Fibroblast of lung (primary cell): ENCODE measurements at regions not wholly inside any gene's neighbourhood (a gene's known extent, or its start where the extent isn't known, plus 50 kb on each side); places are given as distances from the start of the nearest gene placed in this dataset.

Source experiments
- DNase-seq, 2 donors: peaks; one replicate each; pipeline versions ENCODE4 v3.0.0 to v3.0.0-alpha.2; 2010; ENCODE audit warnings: low read depth in 2 of 2
- H2AFZ ChIP-seq: 2 replicates; pipeline ENCODE4 v1.5.1; 2012; ENCODE audit warnings: low read length, control low read depth, inconsistent platforms
- H3K27ac ChIP-seq: 2 replicates; pipeline ENCODE4 v1.5.1; 2011; ENCODE audit warnings: low read length, control low read depth; ENCODE audit not compliant: insufficient read depth
- H3K27me3 ChIP-seq: 2 replicates; pipeline ENCODE4 v1.5.1; 2011; ENCODE audit warnings: mild to moderate bottlenecking, low read length; ENCODE audit not compliant: control insufficient read depth, insufficient read depth
- H3K36me3 ChIP-seq: 2 replicates; pipeline ENCODE4 v1.5.1; 2011; ENCODE audit warnings: low read length; ENCODE audit not compliant: control insufficient read depth, insufficient read depth
- H3K4me1 ChIP-seq: 2 replicates; pipeline ENCODE4 v1.5.1; 2011; ENCODE audit warnings: low read length; ENCODE audit not compliant: control insufficient read depth, insufficient read depth; ENCODE audit errors: extremely low read depth
- H3K4me2 ChIP-seq: 2 replicates; pipeline ENCODE4 v1.5.1; 2011; ENCODE audit warnings: low read length, control low read depth; ENCODE audit not compliant: insufficient read depth; ENCODE audit errors: extremely low read depth
- H3K4me3 ChIP-seq, 4 experiments: fragments of 200-600 bp in 1 of 4; sonication (generic) in 1 of 4; replicated peaks in 1 of 4; 2 replicates each; pipeline ENCODE4 v1.5.1; 2011 to 2016; ENCODE audit warnings: low read length in 4 of 4, low read depth in 3 of 4, mild to moderate bottlenecking in 3 of 4, control low read depth in 2 of 4, inconsistent platforms in 1 of 4, mixed read lengths in 1 of 4; ENCODE audit not compliant: insufficient read depth in 1 of 4; ENCODE audit errors: control extremely low read depth in 1 of 4
- H3K79me2 ChIP-seq: 2 replicates; pipeline ENCODE4 v1.5.1; 2012; ENCODE audit warnings: mild to moderate bottlenecking, low read length, inconsistent platforms; ENCODE audit not compliant: control insufficient read depth, insufficient read depth
- H3K9ac ChIP-seq: 2 replicates; pipeline ENCODE4 v1.5.1; 2011; ENCODE audit warnings: mild to moderate bottlenecking, low read length, control low read depth; ENCODE audit not compliant: insufficient read depth
- H3K9me3 ChIP-seq: 2 replicates; pipeline ENCODE4 v1.5.1; 2012; ENCODE audit warnings: low read depth, low read length; ENCODE audit not compliant: control insufficient read depth, insufficient read depth
- H4K20me1 ChIP-seq: 2 replicates; pipeline ENCODE4 v1.5.1; 2011; ENCODE audit warnings: low read length; ENCODE audit not compliant: control insufficient read depth, insufficient read depth; ENCODE audit errors: extremely low read depth
- CTCF ChIP-seq, 2 donors: IDR thresholded peaks in 1 of 2; conservative IDR thresholded peaks in 1 of 2; 1 replicate in 1 of 2; 2 replicates in 1 of 2; pipeline ENCODE4 v1.5.1; 2011 to 2012; ENCODE audit warnings: low read length in 2 of 2, control low read depth in 1 of 2, inconsistent platforms in 1 of 2, low read depth in 1 of 2, mild to moderate bottlenecking in 1 of 2
- EZH2 ChIP-seq: IDR thresholded peaks from 2 replicates; pipeline ENCODE4 v1.5.1; 2012; ENCODE audit warnings: low read length, control low read depth, mild to moderate bottlenecking; ENCODE audit errors: missing control alignments

DNA sequence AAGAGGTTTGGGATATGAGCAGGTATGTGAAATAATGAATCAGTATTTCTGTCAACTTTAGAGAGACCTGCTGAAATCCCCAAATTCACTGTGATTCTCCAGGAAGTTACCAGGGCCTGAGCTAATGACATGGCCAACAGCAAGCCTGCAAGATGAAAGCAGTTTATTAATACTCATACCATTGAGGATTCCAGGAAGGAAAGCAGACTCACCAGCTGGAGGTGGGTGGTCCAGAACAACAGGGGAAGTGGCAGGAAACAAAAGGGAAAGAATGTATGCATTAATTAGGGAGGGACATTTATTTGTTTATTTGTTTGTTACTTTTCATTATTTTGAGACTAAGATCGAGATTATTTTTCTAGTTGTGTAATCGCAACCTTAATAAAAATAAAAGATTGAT, 196.6 kb upstream of the AGA start:
- Histone ChIP-seq H3K27ac (no peak overlapping the region), H2AFZ (no peak overlapping the region), H3K79me2 (no peaks in the 10 kb centered on the region), H3K9me3 (no peaks in the 10 kb centered on the region), H3K4me3 (no peak overlapping the region), H3K4me2 (no peak overlapping the region), H4K20me1 (peaks cover 2% of the 10 kb centered on the region), H3K9ac (no peak overlapping the region), H3K36me3 (no peaks in the 10 kb centered on the region), H3K27me3 (no peaks in the 10 kb centered on the region), H3K4me1 (no peaks in the 10 kb centered on the region)
- DNase-seq = no peak
- TF ChIP-seq EZH2 = no peak
- no peak for TF ChIP-seq CTCF (conservative IDR thresholded peaks at IDR 0.05 in 1 of 2, IDR thresholded peaks at IDR 0.05 in 1 of 2; ENCODE audit: low read depth in 1 of 2, low read length in 2 of 2)

- H3K36me3 ChIP-seq = no peaks in the 10 kb centered on the region
- TF ChIP-seq CTCF (conservative IDR thresholded peaks at IDR 0.05 in 1 of 2, IDR thresholded peaks at IDR 0.05 in 1 of 2; ENCODE audit: low read depth in 1 of 2, low read length in 2 of 2) (no peak), EZH2 (no peak)
- H3K27me3 ChIP-seq = no peaks in the 10 kb centered on the region
- no peak overlapping the region for H3K27ac ChIP-seq
- H3K79me2 ChIP-seq = no peaks in the 10 kb centered on the region
- H3K4me3 ChIP-seq = no peak overlapping the region
- H4K20me1 ChIP-seq = peaks cover 2% of the 10 kb centered on the region
- DNase-seq = no peak
- H2AFZ ChIP-seq = no peak overlapping the region
- H3K9me3 ChIP-seq = no peaks in the 10 kb centered on the region
- H3K4me2 ChIP-seq = no peak overlapping the region
- H3K4me1 ChIP-seq = no peaks in the 10 kb centered on the region
- no peak overlapping the region for H3K9ac ChIP-seq
Measured at GRCh38 chr4:177640864-177641263, 198.6 kb upstream of the AGA start.

GRCh38 chr4:177660223-177660622, 218.0 kb upstream of the AGA start:
- no peaks in the 10 kb centered on the region for H3K27me3 ChIP-seq
- H3K36me3 ChIP-seq = no peaks in the 10 kb centered on the region
- H3K27ac ChIP-seq = no peak overlapping the region
- H3K9ac ChIP-seq = no peak overlapping the region
- DNase-seq = no peak
- no peak overlapping the region for H3K4me2 ChIP-seq
- H3K4me1 ChIP-seq = no peaks in the 10 kb centered on the region
- TF ChIP-seq EZH2 (no peak), CTCF (conservative IDR thresholded peaks at IDR 0.05 in 1 of 2, IDR thresholded peaks at IDR 0.05 in 1 of 2; ENCODE audit: low read depth in 1 of 2, low read length in 2 of 2) (no peak)
- H2AFZ ChIP-seq = no peak overlapping the region
- H3K9me3 ChIP-seq = no peaks in the 10 kb centered on the region
- no peaks in the 10 kb centered on the region for H3K79me2 ChIP-seq
- no peak overlapping the region for H3K4me3 ChIP-seq
- no peaks in the 10 kb centered on the region for H4K20me1 ChIP-seq
